COLO829 (cell line): ENCODE measurements at regions not wholly inside any gene's neighbourhood (a gene's known extent, or its start where the extent isn't known, plus 50 kb on each side); places are given as distances from the start of the nearest gene placed in this dataset.
"Not testable (repeated sequence)": the region's sequence is repeated elsewhere in the genome, so short reads cannot be mapped to it uniquely, and the experiment has no call there.

Experiments used
- DNase-seq: peaks from one replicate; pipeline ENCODE4 v3.0.0; 2012; ENCODE audit warnings: low spot score

DNA sequence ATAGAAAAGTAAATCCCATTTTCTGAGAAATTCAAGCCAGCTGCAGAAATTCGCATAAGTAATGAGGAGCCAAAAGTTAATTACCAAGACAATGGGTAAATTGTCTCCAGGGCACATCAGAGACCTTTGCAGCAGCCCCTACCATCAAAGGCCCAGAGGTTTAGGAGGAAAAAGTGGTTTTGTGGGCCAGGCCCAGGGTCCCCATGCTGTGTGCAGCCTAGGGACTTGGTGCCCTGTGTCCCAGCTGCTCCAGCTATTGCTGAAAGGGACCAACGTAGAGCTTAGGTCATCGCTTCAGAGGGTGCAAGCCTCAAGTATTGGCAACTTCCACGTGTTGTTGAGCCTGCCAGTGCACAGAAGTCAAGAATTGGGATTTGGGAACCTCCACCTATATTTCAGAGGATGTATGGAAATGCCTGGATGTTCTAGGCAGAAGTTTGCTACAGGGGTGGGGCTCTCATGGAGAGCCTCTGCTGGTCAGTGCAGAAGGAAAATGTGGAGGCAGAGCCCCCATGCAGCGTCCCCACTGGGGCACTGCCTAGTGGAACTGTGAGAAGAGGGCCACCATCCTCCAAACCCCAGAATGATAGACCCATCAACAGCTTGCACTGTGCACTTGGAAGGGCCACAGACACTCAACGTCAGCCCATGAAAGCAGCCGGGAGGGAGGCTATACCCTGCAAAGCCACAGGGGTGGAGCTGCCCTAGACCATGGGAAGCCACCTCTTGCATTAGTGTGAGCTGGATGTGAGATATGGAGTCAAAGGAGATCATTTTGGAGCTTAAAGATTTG lies 731.3 kb upstream of the GRAMD2B start:
- DNase-seq, result not testable (repeated sequence)

DNA sequence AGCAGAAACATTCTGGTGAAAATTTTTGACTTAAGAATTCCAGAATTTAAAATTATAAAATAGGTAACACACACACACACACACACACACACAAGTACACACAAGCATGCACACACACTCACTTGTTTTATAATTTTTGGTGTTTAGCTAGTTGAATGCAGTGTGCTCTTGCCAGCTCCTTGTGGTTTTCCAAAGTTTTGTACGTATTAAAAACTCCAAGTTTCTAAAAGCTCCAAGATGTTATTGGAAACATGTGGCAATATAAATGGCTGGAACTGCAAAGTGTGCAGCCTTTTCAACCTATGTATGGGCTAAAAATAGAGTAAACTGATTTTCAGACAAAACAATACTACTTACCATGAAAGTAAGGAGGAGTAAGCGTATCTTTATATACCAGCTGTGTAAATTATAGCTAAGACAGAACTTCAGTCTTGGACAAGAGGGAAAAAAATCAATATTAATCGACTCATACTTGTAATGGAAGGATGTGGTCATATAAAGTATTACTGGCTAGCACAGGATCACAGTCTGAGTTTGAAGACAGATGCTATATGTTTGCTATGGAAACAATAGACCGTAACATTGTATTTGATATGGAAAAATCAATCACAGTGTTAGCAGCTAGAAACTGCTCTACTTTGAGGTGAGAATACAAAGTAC lies 727.1 kb upstream of the GRAMD2B start:
- no peak for DNase-seq

DNA sequence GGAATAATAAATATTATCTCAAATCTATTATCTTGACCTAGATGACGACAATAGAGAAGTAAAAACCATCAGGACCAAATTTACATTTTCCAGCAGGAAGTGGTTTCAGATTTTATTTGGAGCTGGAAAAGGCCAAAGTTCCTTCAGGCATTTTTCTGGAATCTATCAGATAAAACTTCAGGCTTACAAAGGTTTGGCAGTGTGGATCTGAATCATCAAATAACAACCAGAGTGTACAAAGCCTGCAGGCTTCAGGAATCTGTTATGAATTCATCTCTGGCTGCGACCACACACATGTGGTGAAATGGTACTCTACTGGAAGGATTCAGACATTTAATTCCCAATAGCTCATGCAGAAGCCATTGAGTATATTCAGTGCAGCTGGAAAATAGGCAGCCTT lies 726.4 kb upstream of the GRAMD2B start:
- DNase-seq, result peak; percentile 29

DNA sequence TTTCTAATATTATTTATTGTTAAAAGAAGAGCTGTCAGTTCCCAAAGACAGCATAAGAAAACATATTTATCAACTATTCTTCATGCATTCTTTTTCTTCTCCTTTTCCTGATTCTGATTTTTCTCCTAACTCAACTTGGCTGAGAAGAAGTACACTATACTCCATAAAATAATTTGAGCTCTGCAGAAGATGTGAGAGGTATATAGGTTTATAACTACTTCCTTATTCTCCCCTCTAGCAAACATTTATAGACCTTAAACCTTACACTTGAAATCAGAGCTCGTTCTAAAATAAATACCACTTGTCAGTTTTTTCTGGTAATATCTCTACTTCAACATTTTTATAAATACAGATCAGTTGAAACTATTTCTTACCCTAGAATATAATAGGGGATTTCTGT lies 724.8 kb upstream of the GRAMD2B start:
- no peak for DNase-seq

DNA sequence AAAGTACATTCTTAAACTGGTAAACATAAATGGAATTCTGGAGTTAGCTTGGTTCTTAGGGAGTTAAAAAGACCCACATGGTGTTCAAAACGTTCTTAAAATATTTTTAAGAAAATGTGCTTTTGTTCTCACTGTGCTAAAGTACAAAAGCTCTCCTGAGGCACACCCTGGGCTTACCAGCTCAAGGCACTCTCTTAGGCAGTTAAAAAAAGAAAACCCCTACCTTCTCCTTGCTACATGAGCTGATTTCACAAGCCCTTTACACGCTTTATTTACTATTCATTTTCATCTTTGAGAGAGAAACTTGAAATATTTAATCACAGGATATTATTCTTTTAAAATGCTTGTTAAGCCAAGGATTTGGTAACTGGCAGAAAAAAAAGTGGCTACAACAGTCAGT lies 723.3 kb upstream of the GRAMD2B start:
- no peak for DNase-seq

DNA sequence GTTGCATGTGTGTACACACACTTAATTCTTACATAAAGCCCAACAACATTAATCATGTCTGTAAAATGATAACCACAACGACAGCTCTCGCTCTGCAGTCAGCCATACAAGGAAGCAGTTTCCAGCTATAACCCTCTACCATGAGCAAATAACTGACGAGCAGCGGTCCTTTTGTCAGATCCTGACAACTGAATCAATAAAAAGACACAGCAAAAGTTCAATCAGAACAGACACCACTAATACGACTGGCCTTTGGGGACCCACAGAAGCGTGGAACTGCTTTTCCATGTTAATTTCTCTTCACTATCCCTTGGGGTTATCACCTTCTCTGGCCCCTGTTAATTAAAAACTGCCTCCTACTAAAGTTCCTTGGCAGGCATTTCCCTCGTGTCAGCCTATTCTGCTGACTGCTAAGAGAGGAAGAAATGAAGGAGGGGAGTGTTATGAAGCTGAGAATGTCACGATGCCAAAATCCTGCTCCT lies 722.8 kb upstream of the GRAMD2B start:
- DNase-seq, result no peak

DNA sequence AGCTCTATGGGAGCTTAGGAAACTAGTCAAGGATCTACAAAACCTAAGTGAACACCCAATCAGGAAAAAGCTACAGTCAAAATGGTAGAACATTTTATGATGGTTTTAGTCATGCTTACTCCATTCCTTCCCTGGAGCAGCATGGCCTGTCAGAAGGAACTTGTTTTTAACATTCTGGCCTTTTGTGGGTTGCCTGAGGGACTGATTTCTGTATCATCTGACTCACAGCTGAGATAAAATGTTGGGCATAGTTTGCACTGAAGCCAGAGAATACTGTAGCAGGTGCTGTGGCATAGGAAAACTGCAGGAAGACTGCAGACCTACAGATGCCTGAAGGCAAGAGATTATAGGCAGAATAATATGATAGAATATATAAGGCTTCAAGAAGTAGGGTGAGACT lies 719.6 kb upstream of the GRAMD2B start:
- no peak for DNase-seq

DNA sequence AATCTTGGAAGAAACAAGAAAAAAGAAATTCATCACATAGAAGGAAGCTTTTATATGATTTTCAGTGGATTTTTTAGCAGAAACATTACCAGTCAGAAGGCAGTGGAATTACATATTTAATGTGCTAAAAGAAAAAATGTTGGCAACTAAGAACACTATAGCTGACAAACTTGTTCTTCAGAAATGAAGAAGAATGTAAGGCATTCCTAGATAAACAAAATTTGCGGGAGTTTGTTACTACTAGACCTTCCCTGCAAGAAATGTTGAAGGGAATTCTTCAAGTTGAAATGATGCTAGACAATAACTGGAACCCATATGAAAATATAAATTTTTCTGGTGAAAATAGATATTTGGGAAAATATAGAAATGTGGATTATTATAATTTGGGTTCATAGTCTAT lies 718.3 kb upstream of the GRAMD2B start:
- DNase-seq, result no peak

DNA sequence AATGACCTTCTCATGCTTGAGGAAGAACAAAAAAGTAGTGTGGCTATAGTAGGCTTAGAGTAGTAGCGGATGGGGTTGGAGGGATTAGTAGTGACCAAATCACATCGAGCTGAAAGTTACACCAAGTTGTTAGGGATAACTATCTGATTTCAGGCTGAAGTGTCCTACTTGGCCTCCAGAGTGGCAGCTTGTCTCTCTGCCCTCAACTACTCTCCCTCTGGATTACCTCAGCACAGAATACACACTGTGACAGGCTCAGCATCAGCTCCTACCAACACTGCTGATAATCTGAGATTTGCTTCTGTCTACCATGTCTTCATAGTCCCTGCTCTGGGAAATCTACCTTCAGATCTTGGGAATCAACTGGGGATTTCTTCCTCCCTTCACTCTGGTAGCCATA lies 714.6 kb upstream of the GRAMD2B start:
- DNase-seq, result no peak

DNA sequence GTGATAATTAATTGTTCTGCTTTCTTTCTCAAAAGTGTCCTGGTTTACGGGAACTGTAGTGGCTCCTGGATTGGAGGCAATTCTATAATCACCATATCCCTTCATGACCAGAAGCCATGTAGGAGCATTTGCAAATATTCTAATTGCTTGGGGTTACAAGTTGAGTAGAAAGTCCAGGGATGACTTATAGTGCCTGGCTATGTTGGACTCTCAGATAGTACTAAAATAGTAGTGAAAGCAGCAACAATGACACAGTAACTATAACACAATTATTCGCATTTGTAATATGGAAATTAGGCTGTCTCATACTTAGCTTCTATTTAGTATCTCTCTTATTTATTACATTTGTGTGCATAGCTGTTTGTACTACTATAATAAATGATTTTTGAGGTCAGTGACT lies 712.5 kb upstream of the GRAMD2B start:
- no peak for DNase-seq

DNA sequence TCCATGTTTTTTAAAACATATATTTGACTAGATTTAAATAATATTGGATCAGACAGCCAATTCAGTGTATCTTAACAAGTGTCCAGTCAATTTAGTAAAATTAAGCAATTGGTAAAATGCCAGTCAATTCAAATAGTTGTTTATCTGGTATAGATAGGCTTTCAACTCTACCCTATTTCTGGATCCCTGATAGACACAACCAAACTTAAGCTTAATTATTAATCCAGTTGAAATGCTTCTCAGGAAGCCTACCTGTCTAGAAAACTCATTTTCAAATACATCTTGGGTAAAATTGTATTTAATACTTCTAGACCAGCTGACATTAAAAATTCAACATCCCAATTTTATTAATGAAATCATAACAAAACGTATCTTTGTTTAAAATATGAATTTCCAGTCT lies 710.8 kb upstream of the GRAMD2B start:
- DNase-seq, result no peak

DNA sequence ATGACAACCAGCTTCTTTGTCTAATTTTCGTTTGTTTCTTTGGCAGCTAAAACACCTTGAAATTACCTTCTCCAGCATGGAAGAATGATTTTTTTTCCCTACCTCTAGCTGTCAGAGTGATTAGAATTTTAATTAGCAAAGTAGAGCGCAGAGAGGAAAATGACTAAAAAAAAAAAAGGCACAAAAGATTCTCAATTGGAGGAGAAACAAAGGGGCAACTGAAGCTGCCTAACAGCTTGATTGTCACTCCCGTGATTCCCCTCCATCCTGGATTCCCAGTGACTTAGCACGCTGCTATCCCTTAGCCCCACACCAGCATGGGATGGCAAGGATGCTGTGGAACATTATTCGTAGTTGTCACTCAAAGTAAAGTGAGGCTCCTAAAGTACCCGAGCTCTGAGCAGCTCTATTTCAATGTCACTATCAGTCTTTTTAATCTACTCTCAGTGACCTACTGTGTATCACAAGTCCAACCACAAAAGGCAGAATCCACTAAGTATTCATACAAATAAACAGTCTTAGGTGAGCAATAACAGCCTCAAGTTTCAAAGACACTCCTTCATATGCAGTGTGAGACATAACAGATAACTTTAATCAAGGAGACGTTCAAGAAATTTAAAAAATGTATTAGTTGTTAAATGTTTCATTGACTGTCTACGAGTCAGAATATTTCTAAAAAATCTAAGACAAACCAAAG lies 710.0 kb upstream of the GRAMD2B start:
- no peak for DNase-seq

DNA sequence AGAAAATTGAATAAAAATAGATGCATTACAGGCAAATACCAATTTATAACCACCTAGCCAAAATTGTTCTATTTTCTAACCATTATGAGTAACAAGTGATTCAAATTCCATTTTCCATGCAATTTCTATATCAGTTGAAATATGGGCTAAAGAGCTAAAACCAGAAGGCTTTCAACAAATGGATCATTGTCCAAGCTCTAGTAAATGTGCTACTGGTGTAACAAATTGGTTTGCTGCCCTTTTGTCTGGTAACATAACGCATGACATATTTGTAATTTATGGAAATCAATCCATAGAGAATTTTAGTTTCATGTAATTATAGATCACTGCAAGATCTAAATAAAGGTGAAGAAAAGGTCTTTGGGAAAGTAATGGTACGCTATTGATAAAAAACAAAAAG lies 708.0 kb upstream of the GRAMD2B start:
- no peak for DNase-seq

DNA sequence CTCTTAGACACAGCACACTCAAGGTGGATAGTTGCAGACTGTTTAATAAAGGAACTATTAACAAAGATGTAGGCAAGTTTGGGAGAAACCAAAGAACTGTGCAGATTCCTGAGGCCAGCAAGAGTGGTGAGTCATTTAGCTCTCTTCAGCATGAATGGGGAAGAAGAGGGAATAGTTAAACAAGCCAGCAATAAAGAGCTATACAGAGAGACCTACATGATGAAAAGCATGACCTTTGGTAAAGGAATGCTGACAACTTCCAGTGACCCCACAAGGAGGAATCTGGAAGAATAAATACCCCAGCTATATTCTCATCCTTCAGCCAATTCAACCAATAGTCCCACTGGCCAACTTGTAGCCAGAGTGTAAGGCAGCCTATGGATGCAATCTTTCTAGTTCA lies 706.0 kb upstream of the GRAMD2B start:
- peak; percentile 73 for DNase-seq

DNA sequence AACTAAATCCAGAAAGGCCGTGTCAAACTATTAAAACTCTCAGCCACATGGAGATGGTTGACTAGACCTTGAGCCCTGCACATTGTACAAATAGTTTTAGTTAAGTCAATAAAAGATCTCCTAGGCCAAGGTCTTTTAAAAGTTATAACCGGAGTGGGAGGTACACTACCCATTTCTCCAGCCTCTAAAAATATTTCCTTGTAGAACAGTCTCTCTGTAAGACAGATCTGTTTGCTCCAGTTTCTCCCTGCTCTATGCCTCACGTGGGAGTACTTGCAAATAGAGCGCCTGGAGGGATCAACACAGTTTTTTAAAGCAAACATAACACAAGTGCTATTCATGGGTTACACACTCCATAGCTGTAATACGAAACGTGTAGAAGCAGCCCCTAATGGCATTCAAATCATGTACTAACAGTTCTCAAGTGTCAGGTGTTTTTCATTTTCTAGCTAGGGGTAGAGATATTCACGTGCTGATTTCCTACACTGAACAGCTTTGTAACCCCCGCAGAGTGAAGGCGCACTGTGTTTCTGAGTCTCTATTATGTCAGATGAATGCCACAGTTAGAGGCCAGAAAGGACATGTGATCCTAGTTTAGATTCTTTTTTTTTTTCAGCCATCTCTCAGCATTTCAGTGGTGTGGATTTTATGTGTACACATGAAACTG lies 703.4 kb upstream of the GRAMD2B start:
- peak; percentile 46 for DNase-seq

DNA sequence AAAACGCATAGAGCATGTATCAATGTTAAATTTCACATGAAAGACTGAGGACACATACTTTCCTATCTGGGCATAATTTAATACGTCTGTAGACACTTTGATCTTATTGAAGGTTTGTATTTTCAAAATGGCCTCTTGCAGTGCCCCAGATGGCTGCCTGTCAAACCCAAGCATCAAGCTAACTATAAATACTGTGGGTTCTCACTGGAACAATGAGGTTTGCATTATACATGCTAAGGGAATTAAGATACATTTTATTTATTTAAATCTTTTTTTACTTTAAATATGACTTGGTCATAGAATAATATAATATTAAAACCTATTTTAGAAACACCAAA lies 702.9 kb upstream of the GRAMD2B start:
- no peak for DNase-seq

DNA sequence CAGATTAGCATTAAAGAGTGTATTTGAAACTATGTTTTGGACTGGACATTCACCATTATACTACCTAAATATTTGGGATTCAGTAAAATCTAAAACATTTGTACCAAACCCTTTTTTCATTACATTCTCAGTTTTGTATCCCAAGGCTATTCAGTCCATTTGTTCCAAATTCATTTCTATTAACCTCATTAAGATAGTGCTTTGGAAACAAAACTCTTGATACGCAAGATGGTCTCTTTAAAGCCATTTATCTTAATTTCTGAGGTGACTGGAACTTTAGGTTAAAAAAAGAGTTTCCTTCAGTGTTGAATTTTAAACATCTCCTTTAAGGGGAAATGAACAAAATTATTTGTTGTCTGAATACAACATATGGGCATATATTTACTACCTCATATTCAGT lies 702.5 kb upstream of the GRAMD2B start:
- DNase-seq, result no peak

DNA sequence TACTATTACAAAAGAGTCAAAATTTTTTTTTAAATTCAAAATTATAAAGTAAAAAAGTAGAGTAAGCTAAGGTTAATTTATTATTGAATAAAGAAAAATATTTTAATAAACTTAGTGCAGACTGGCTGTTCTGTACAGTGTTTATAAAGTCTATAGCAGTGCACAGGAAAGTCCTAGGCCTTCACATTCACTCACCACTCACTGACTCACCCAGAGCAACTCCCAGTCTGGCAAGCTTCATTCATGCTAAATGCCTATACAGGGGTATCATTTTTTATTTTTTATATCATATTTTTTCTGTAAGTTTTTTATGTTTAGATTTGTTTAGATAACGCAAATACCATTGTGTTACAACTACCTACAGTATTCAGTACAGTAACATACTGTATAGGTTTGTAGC lies 700.7 kb upstream of the GRAMD2B start:
- DNase-seq, result no peak

DNA sequence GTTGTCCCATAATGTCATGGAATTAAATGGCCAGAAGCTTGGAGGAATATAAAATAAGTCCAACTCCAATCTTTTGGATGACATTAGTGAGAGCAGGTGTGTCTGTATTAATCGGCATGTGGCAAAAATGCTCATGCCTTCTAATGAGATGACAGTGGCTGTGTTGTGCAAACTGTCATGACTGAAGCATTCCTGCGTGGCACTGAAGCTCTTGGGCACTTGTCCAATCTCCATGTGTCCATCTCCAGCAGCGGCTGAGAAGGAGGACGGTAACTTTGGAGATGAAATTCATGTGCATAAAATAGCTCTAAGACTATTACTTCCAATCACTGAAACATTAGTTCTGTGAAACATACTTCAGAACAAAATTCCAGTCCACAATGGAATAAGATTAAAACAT lies 697.5 kb upstream of the GRAMD2B start:
- DNase-seq, result no peak

DNA sequence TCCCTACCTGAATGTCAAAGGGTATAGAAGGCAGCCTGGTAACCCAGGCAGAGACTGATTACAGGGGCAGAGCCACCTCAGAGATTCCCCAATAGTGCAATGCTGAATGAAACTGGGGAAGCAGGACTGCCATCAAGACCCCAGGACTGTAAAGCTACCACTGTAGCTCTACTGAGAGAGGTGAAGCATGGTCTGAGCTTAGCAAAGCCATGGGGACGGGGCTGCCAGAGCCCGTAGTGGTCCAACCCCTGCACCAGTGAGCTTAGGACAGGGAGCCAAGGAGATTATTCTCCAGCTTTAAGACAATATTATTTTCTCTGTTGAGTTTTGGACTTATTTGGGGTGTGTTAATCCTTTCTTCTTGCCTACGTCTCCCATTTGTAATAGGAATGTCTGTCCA lies 679.3 kb upstream of the GRAMD2B start:
- no peak for DNase-seq

DNA sequence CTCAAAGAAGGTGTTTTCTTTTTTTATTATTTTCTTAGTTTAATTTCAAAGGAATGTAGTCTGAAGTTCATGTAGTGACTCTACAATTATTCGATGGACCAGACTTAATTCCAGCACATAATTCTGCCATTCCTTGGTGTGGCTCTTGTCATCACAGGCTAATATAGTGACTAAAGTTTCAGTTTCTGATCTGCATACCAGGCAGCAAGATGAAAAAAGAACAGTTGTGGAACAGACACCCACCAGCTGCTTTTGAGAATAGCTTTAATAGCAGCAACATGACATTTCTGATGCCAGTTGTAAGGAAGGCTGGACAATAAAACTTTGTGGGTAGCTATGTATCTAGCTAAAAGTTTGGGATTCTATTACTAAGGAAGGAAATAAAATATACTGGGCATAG lies 676.3 kb upstream of the GRAMD2B start:
- DNase-seq, result no peak

DNA sequence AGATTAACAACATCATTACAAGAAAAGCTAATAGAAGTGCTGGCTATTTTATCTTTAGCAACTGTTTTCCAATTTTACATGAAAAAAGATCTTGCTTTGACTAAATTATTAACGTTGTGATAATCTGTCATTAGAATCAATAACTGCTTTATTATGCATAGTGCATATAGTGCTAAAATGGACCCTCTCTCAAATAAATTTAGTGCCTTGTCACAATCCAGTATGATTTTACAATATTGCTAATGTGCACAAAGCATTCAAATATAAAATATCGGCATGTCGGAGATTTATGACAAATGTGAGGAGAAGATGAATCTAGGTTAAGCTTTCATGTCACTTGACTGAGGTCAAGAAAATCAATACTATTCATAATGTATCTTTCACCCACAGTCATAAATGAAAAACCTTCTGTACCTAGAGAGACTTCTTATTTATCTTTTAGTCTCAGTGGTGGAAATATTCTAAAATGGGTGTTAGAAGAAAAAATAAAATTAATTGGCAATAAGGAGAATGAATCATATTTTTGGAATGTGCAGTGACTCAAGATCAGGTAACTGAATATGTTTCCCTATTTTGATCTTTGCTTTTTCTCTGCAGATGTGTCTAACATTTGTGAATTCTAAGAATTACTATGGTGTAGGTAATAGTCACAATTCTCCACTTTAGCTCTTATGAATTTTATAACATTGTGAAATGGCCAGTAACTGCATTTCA lies 672.9 kb upstream of the GRAMD2B start:
- no peak for DNase-seq
